ENCODE measurements at regions not wholly inside any gene's neighbourhood (a gene's known extent, or its start where the extent isn't known, plus 50 kb on each side); places are given as distances from the start of the nearest gene placed in this dataset.

DNA sequence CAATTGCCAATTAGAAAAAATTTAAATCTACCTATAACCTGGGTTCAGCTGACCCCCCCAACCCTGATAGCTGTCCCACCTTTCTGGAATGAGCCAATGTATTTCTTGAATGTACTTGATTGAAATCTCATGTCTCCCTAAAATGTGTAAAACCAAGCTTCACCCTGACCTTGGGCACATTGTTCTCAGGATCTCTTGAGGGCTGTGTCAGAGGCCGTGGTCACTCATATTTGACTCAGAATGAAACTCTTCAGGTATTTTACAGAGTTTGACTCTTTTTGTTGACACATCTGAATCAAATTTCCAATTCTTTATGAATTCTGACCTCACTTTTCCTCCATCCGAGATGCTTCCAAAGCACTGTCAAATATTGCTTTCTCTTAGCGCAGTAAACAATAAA is 115.3 kb upstream of the BEND4 start:
- no peak for TF ChIP-seq E2F8 (IDR thresholded peaks at IDR 0.05; ENCODE audit: low read depth, partially characterized antibody)
- no peak for TF ChIP-seq RAD51 (IDR thresholded peaks at IDR 0.05)
- no peak for TF ChIP-seq FOS (IDR thresholded peaks at IDR 0.05; ENCODE audit: borderline replicate concordance, extremely low read depth, insufficient read length)
- no peak for TF ChIP-seq CBX5 (IDR thresholded peaks at IDR 0.05; ENCODE audit: low read depth)
- TF ChIP-seq CTCF (IDR thresholded peaks at IDR 0.05 in 2 of 3, conservative IDR thresholded peaks at IDR 0.05 in 1 of 3; ENCODE audit: control insufficient read depth in 2 of 3, extremely low read depth in 1 of 3, insufficient read depth in 1 of 3, low read depth in 3 of 3, low read length in 3 of 3) = no peak
- TF ChIP-seq SMAD1 (IDR thresholded peaks at IDR 0.05; ENCODE audit: low read depth, partially characterized antibody) = no peak
- TF ChIP-seq ZNF217 (IDR thresholded peaks at IDR 0.05) = no peak
- TF ChIP-seq HDAC6 (IDR thresholded peaks at IDR 0.05; ENCODE audit: unreplicated experiment) = no peak
- no peak for TF ChIP-seq PBX3 (IDR thresholded peaks at IDR 0.05; ENCODE audit: insufficient replicate concordance, low read depth, low read length)
- no peak for TF ChIP-seq SUZ12 (IDR thresholded peaks at IDR 0.05; ENCODE audit: unreplicated experiment)
- no peak for TF ChIP-seq SRF (IDR thresholded peaks at IDR 0.05; ENCODE audit: low read depth in 2 of 2, low read length in 2 of 2)
- no peak for TF ChIP-seq POLR2A (IDR thresholded peaks at IDR 0.05; ENCODE audit: low read depth, low read length)
- no peak for TF ChIP-seq E2F4 (IDR thresholded peaks at IDR 0.05; ENCODE audit: low read depth, low read length)
